ENCODE measurements at regions not wholly inside any gene's neighbourhood (a gene's known extent, or its start where the extent isn't known, plus 50 kb on each side); places are given as distances from the start of the nearest gene placed in this dataset.

- TF ChIP-seq CTCF (IDR thresholded peaks at IDR 0.05), result no peak
- TF ChIP-seq POLR2A (IDR thresholded peaks at IDR 0.05), result no peak
These were observed 957.9 kb upstream of the PRKX start for GRCh38 chrX:4671344-4671743.

Measured in lower leg skin (tissue), 3 donors.